ENCODE measurements at regions not wholly inside any gene's neighbourhood (a gene's known extent, or its start where the extent isn't known, plus 50 kb on each side); places are given as distances from the start of the nearest gene placed in this dataset.

DNA sequence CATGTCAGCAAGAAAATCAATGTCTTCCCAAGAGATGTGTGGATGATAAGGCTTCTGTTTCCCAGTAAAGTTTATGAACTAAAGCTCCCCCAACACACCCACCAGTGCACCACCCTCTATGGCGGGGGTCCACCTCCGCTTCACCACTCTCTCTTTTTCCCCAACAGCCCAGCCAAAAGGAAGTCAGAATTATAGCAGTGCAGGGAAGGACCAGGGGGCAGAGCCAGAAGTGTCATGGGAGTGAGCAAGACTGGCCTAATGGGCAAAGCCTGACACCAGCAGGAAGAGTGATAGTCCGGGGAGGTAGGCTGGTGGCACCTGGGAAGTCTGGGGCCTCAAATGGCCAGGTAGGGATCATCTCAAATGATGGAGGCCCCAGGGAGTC lies 167.7 kb downstream of the ZFP36L2 start:
- no peak overlapping the region for H3K27ac ChIP-seq
- TF ChIP-seq, protein P1, sequence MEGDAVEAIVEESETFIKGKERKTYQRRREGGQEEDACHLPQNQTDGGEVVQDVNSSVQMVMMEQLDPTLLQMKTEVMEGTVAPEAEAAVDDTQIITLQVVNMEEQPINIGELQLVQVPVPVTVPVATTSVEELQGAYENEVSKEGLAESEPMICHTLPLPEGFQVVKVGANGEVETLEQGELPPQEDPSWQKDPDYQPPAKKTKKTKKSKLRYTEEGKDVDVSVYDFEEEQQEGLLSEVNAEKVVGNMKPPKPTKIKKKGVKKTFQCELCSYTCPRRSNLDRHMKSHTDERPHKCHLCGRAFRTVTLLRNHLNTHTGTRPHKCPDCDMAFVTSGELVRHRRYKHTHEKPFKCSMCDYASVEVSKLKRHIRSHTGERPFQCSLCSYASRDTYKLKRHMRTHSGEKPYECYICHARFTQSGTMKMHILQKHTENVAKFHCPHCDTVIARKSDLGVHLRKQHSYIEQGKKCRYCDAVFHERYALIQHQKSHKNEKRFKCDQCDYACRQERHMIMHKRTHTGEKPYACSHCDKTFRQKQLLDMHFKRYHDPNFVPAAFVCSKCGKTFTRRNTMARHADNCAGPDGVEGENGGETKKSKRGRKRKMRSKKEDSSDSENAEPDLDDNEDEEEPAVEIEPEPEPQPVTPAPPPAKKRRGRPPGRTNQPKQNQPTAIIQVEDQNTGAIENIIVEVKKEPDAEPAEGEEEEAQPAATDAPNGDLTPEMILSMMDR (conservative IDR thresholded peaks at IDR 0.05) = no peak

DNA sequence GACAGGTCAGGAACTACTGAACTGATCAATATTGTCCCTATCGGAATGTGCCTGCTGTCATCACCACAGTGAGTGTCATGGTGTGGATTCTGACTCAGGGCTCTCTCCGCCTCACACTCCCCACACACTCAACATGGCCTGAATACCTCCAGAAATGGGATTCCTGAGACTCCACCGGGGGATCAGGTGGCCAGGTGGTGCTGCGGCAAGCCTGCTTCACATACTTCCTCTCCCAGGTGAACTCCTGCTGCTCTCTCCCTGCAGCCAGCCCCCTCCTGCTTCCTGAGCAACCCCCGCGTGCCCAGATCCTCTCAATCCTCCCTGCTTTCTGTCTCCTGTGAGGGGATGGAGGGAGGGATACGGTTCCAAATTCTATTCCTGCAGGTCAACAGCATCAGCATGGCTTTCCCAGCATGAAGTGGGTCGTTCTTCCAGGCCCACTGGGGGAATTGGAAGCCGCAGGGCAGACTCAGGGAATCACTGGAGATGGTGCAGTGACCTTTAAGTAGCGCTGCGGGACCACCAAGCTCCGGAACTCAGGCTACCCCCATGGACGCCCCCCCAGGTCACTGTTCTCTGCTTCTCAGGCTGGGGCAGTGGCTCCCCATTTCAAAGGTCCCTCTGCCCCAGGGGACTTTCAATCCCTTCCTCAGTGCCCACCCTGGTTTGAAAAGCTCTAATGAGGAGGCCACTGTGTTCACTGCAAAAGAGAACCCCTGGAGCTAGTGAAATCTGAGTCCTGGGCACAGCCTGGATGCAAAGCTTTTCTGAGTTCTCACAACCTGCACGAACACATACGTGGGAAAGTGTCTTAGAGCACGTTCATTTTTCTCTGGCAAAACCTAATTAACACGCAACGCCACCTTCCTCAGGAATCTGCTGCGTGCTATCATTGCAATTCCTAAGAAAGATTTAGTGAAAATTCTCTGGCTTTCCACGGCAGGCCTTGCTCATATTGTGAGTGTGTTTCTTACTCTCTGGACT lies 168.4 kb downstream of the ZFP36L2 start:
- TF ChIP-seq, protein P1 (conservative IDR thresholded peaks at IDR 0.05) = no peak
- H3K27ac ChIP-seq = no peak overlapping the region

DNA sequence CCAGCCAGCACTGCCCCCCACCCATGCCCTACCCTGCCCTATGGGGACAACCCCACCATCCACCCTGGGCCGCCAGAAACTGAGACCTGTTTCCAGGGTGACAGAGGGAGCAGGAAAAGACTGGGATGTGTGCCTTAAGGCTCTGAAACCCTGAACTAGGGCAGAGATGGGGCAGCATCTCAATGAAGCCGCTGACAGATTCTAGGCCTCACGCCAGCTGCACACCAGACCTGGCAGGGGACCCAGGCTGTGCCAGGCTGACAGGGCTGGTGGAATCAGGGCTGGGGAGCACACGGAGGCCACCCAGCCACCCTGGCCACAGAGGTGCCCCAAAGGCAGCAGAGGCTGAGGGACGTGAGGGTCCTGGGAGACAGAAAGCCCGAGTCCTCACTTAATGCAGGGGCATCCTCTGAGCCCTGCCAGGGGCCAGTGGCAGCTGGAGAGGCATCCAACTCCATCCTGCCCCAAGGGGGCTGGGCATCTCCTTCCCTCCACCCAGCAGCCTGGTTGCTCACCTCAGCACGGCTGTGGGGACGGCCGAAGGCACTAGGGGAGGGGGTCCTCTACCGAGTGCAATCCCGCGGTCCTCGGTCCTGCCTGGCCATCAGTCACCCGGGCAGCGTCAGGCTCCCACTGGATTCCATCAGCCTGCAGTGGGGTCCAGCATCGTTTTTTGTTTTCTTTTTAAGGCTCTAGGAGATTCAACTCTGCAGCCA lies 169.2 kb downstream of the ZFP36L2 start:
- H3K27ac ChIP-seq = no peak overlapping the region
- TF ChIP-seq, protein P1 (conservative IDR thresholded peaks at IDR 0.05) = no peak

DNA sequence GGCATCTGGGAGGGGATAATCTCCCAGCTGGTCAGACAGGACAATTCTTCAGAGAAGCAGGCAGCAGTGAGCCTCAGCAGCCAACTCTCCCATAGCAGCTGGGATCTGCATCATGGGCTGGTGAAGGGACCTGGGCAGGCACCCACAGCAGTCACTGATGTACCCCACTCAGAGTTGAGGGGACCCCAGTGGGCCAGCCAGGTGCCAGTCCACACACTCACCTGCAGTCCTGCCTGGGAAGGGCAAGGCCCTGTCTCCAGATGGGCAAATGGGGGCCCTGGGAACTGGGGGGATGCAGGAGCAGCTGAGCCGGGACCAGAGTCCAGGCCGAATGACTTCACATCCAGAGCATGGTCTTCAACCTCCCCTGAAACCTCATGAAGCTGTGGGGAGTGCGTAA lies 170.4 kb downstream of the ZFP36L2 start:
- H3K27ac ChIP-seq = no peak overlapping the region
- TF ChIP-seq, protein P1 (conservative IDR thresholded peaks at IDR 0.05) = no peak

DNA sequence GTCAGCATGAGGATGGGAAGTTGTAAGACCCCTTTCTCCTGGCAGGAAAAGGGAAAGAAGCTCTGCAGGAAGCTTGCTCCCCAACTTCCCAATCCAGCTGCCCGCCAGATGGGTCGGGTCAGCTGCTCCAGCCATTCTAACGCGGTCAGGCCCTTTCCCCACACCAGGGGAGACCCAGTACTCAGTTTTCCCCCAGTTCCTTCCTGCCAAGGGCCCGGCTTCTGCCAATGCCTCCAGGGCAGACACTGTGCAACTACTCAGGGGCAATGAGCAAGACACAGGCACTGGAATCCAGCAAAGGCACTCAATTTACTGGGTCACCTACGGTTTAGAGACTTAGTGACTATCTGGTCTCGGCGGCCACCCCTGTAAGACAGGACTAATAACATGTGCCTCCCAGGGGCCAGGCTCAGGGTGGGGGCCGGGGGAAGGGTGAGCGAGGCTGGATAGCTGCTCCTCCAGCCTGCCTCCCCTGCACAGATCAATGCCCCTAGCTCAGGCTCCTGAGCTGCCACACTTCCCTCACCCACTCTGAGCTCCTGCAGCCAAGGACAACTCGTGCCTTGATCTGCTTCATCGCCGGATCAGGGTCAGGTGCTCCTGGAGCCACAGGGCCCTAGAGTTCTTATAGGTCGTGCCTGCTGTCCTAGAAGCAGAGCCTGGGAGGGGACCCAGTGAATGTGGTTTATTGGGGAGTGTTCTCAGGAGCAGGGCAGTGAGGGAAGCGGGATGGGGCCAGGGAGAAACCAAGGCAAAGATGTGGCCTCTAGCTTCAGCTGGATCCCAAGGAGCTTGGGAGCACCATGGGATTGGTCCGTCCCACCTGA lies 171.1 kb downstream of the ZFP36L2 start:
- no peak overlapping the region for H3K27ac ChIP-seq
- TF ChIP-seq, protein P1 (conservative IDR thresholded peaks at IDR 0.05) = no peak

DNA sequence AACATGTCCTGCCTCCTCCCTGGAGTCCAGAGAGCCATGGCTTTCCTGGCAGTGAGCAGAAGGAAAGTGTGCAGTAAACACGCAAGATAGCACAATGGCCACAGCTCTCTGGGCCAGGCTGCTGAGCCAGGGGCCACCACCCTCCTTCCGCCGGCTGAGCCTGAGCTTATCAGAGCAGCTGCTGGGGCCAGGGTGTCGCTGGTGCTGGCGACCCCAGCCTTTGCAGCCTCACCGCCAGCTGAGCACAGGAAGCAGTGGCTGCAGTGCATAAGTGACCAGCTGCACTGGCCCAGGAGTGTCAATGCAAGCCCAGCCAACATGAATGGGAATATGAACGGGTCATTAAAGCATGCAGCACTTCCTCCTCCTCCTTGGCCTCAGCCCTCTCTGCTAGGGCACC lies 172.0 kb downstream of the ZFP36L2 start:
- TF ChIP-seq, protein P1 (conservative IDR thresholded peaks at IDR 0.05) = no peak
- no peak overlapping the region for H3K27ac ChIP-seq

DNA sequence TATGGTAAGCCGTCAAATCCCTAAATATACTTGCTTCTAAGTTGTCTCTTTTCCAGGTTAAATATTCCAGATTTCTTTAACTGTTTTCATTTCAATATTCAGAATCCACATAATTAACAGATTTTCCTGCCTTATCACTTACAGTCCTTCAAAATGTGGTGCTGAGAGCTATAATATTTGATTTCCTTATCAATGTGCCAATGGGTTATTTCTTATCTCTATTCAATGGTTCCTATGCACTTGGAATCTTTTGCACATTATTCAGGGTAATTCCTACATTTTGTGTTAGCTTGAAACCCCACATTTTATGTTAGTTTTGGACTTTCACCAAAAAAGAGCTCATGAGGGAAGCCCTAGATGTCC lies 173.5 kb downstream of the ZFP36L2 start:
- H3K27ac ChIP-seq = no peak overlapping the region
- TF ChIP-seq, protein P1 (conservative IDR thresholded peaks at IDR 0.05) = no peak

Measured in VCaP (cell line).